Chondrocyte (in vitro differentiated cells): ENCODE measurements at regions not wholly inside any gene's neighbourhood (a gene's known extent, or its start where the extent isn't known, plus 50 kb on each side); places are given as distances from the start of the nearest gene placed in this dataset.

Experiments
- DNase-seq: peaks from one replicate; pipeline ENCODE4 v3.0.0; 2021; ENCODE audit warnings: mixed read lengths, low spot score
- H3K27ac Mint-ChIP-seq: one replicate; pipeline ENCODE4 v1.8.0; 2021; ENCODE audit warnings: mild to moderate bottlenecking, moderate library complexity, mixed read lengths; ENCODE audit not compliant: unreplicated experiment
- H3K27me3 Mint-ChIP-seq: 2 replicates; pipeline ENCODE4 v1.8.0; 2021; ENCODE audit warnings: low read depth, mixed read lengths
- H3K36me3 Mint-ChIP-seq: 2 replicates; pipeline ENCODE4 v1.8.0; 2021; ENCODE audit warnings: low read depth, mixed read lengths
- H3K4me1 Mint-ChIP-seq: 2 replicates; pipeline ENCODE4 v1.8.0; 2021; ENCODE audit warnings: low read depth, mild to moderate bottlenecking, mixed read lengths
- H3K4me3 Mint-ChIP-seq: one replicate; pipeline ENCODE4 v1.8.0; 2021; ENCODE audit warnings: mild to moderate bottlenecking, moderate library complexity, mixed read lengths; ENCODE audit not compliant: unreplicated experiment
- H3K9me3 Mint-ChIP-seq: 2 replicates; pipeline ENCODE4 v1.8.0; 2021; ENCODE audit warnings: low read depth, mixed read lengths
- TF ChIP-seq, protein P1 (sequence below): fragments of 200-600 bp; sonication (generic); IDR thresholded peaks from 2 replicates; pipeline ENCODE4 v1.5.0; 2021; ENCODE audit warnings: antibody characterized with exemption, mild to moderate bottlenecking, moderate library complexity

DNA sequence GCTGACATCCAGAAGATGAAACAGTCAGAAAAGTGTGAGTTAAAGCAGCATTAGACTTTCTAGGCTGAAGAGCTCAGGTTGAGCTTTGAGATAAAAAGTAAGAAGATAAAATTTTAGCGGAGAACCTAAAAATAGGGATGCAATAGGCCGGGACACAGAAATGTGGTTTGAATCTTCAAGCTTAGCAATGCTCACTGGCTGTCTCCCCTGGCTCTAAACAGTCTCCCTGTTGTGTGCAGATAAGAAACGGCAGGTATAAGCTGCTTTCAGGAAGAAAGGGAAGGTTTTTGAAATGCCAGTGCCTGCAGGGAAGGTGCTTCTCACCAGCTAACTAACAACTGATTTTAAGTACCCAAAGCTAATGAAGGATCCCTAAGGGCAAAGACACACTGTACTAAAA, 718.7 kb upstream of the SGO1 start:
- TF ChIP-seq, protein P1, sequence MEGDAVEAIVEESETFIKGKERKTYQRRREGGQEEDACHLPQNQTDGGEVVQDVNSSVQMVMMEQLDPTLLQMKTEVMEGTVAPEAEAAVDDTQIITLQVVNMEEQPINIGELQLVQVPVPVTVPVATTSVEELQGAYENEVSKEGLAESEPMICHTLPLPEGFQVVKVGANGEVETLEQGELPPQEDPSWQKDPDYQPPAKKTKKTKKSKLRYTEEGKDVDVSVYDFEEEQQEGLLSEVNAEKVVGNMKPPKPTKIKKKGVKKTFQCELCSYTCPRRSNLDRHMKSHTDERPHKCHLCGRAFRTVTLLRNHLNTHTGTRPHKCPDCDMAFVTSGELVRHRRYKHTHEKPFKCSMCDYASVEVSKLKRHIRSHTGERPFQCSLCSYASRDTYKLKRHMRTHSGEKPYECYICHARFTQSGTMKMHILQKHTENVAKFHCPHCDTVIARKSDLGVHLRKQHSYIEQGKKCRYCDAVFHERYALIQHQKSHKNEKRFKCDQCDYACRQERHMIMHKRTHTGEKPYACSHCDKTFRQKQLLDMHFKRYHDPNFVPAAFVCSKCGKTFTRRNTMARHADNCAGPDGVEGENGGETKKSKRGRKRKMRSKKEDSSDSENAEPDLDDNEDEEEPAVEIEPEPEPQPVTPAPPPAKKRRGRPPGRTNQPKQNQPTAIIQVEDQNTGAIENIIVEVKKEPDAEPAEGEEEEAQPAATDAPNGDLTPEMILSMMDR = no peak
- Mint-ChIP-seq H3K9me3 (peaks cover 3% of the 10 kb centered on the region), H3K36me3 (no peaks in the 10 kb centered on the region), H3K4me1 (no peaks in the 10 kb centered on the region), H3K4me3 (no peak overlapping the region), H3K27me3 (no peaks in the 10 kb centered on the region), H3K27ac (no peak overlapping the region)
- DNase-seq = no peak

DNA sequence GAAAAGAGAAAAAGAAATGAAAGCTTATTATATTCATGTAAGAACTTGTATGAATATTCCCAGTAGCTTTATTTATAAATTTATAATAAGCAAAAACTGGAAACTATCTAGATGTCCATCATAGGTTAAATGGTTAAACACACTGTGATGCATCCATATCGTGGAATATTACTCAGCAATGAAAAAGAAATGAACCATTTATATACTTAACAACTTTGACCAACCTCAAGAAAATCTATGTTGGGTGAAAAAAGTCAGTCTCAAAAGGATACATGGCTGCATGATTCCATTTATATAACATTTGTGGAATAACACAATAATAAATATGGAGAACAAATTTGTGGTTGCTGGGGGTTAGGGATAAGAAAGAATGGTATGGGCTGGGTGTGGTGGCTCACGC, 713.0 kb upstream of the SGO1 start:
- TF ChIP-seq, protein P1 = no peak
- Mint-ChIP-seq H3K27me3 (no peaks in the 10 kb centered on the region), H3K27ac (no peak overlapping the region), H3K9me3 (peaks cover 17% of the 10 kb centered on the region), H3K36me3 (no peaks in the 10 kb centered on the region), H3K4me3 (no peak overlapping the region), H3K4me1 (no peaks in the 10 kb centered on the region)
- DNase-seq = no peak

- no peak overlapping the region for H3K4me3 Mint-ChIP-seq
- H3K9me3 Mint-ChIP-seq = peaks cover 2% of the 10 kb centered on the region
- no peak overlapping the region for H3K27ac Mint-ChIP-seq
- H3K36me3 Mint-ChIP-seq = no peaks in the 10 kb centered on the region
- H3K4me1 Mint-ChIP-seq = no peaks in the 10 kb centered on the region
- DNase-seq = no peak
- no peaks in the 10 kb centered on the region for H3K27me3 Mint-ChIP-seq
- TF ChIP-seq, protein P1 = no peak
Observed at GRCh38 chr3:20890111-20890519, 704.1 kb upstream of the SGO1 start.

DNA sequence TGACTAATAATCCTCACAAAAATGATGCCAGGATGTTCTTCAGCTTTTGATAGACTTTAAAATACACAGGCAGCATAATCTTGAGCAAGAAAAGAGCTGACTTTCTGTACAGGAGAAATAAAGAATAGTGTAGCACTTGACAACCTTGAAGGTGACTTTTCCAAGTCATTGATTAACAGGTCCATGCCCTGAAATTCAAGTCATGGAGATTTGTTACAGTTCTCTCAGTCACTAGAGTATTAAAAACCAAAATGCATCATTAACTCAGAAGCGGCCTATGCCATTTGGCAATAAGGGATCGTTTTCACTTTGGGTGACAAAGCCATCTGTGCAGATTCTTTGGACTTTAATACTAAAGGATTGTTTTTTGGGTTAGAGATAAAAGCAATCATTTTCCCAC, 692.7 kb upstream of the SGO1 start:
- Mint-ChIP-seq H3K36me3 (no peaks in the 10 kb centered on the region), H3K27me3 (no peaks in the 10 kb centered on the region), H3K4me1 (no peaks in the 10 kb centered on the region), H3K27ac (no peak overlapping the region), H3K4me3 (no peak overlapping the region), H3K9me3 (peaks cover 10% of the 10 kb centered on the region)
- no peak for DNase-seq
- TF ChIP-seq, protein P1 = no peak

GRCh38 chr3:20873235-20873634, 687.2 kb upstream of the SGO1 start:
- DNase-seq = no peak
- H3K9me3 Mint-ChIP-seq = peaks cover 21% of the 10 kb centered on the region
- no peaks in the 10 kb centered on the region for H3K36me3 Mint-ChIP-seq
- TF ChIP-seq, protein P1 = no peak
- H3K4me1 Mint-ChIP-seq = no peaks in the 10 kb centered on the region
- H3K27ac Mint-ChIP-seq = no peak overlapping the region
- H3K27me3 Mint-ChIP-seq = no peaks in the 10 kb centered on the region
- no peak overlapping the region for H3K4me3 Mint-ChIP-seq
